ENCODE measurements at regions not wholly inside any gene's neighbourhood (a gene's known extent, or its start where the extent isn't known, plus 50 kb on each side); places are given as distances from the start of the nearest gene placed in this dataset.
A peak's percentile ranks its signal among the peaks of the same experiment; 100 is the strongest.

- Histone ChIP-seq H3K79me2 (ENCODE audit: insufficient read depth, low read length) (no peaks in the 10 kb centered on the region), H3K27me3 (ENCODE audit: insufficient read depth, low read length) (no peaks in the 10 kb centered on the region), H3K9me3 (ENCODE audit: insufficient read depth, low read depth, low read length) (no peaks in the 10 kb centered on the region), H2AFZ (ENCODE audit: low read depth, low read length) (no peak overlapping the region), H3K4me2 (ENCODE audit: low read length) (no peak overlapping the region), H3K27ac (ENCODE audit: low read depth, low read length) (no peak overlapping the region), H3K4me1 (ENCODE audit: insufficient read depth, low read length) (peaks cover 4% of the 10 kb centered on the region), H3K36me3 (ENCODE audit: insufficient read depth, low read length) (no peaks in the 10 kb centered on the region), H4K20me1 (ENCODE audit: insufficient read depth, low read length) (no peaks in the 10 kb centered on the region), H3K9ac (ENCODE audit: low read length) (no peak overlapping the region), H3K4me3 (ENCODE audit: insufficient read depth, low read depth, low read length) (no peak overlapping the region)
- TF ChIP-seq CTCF (IDR thresholded peaks at IDR 0.05; ENCODE audit: insufficient read depth, low read depth, low read length) (no peak), EZH2 (IDR thresholded peaks at IDR 0.05; ENCODE audit: insufficient read depth, low read length) (no peak)
- Mint-ChIP-seq H3K27ac (ENCODE audit: unreplicated experiment) (no peak overlapping the region), H3K36me3 (ENCODE audit: low read depth, unreplicated experiment) (no peaks in the 10 kb centered on the region), H3K4me1 (ENCODE audit: low read depth, unreplicated experiment) (peaks cover 6% of the 10 kb centered on the region), H3K9me3 (ENCODE audit: unreplicated experiment) (peaks cover 2% of the 10 kb centered on the region), H3K27me3 (ENCODE audit: low read depth, unreplicated experiment) (no peaks in the 10 kb centered on the region), H3K4me3 (ENCODE audit: unreplicated experiment) (no peak overlapping the region)
- no peak for FAIRE-seq
- no peak for DNase-seq (ENCODE audit: low read depth)
Observed at GRCh38 chr6:79378957-79379356, 144.5 kb upstream of the HMGN3 start.

GRCh38 chr6:79377888-79378348 lies 143.4 kb upstream of the HMGN3 start:
- Mint-ChIP-seq H3K36me3 (ENCODE audit: low read depth, unreplicated experiment) (no peaks in the 10 kb centered on the region), H3K4me1 (ENCODE audit: low read depth, unreplicated experiment) (peaks cover 6% of the 10 kb centered on the region), H3K4me3 (ENCODE audit: unreplicated experiment) (no peak overlapping the region), H3K27ac (ENCODE audit: unreplicated experiment) (no peak overlapping the region), H3K27me3 (ENCODE audit: low read depth, unreplicated experiment) (no peaks in the 10 kb centered on the region), H3K9me3 (ENCODE audit: unreplicated experiment) (peaks cover 2% of the 10 kb centered on the region)
- Histone ChIP-seq H3K9me3 (ENCODE audit: insufficient read depth, low read depth, low read length) (no peaks in the 10 kb centered on the region), H2AFZ (ENCODE audit: low read depth, low read length) (no peak overlapping the region), H3K4me2 (ENCODE audit: low read length) (peak overlapping the region; percentile 22), H3K9ac (ENCODE audit: low read length) (no peak overlapping the region), H3K27me3 (ENCODE audit: insufficient read depth, low read length) (no peaks in the 10 kb centered on the region), H4K20me1 (ENCODE audit: insufficient read depth, low read length) (no peaks in the 10 kb centered on the region), H3K27ac (ENCODE audit: low read depth, low read length) (no peak overlapping the region), H3K79me2 (ENCODE audit: insufficient read depth, low read length) (no peaks in the 10 kb centered on the region), H3K4me1 (ENCODE audit: insufficient read depth, low read length) (peaks cover 4% of the 10 kb centered on the region), H3K36me3 (ENCODE audit: insufficient read depth, low read length) (no peaks in the 10 kb centered on the region), H3K4me3 (ENCODE audit: insufficient read depth, low read depth, low read length) (no peak overlapping the region)
- DNase-seq (ENCODE audit: low read depth) (no peak), FAIRE-seq (no peak)
- TF ChIP-seq CTCF (IDR thresholded peaks at IDR 0.05; ENCODE audit: insufficient read depth, low read depth, low read length) (no peak), EZH2 (IDR thresholded peaks at IDR 0.05; ENCODE audit: insufficient read depth, low read length) (no peak)

GRCh38 chr6:79377047-79377446 lies 142.6 kb upstream of the HMGN3 start:
- Histone ChIP-seq H4K20me1 (ENCODE audit: insufficient read depth, low read length) (no peaks in the 10 kb centered on the region), H3K9ac (ENCODE audit: low read length) (no peak overlapping the region), H3K36me3 (ENCODE audit: insufficient read depth, low read length) (no peaks in the 10 kb centered on the region), H3K79me2 (ENCODE audit: insufficient read depth, low read length) (no peaks in the 10 kb centered on the region), H2AFZ (ENCODE audit: low read depth, low read length) (no peak overlapping the region), H3K9me3 (ENCODE audit: insufficient read depth, low read depth, low read length) (no peaks in the 10 kb centered on the region), H3K27me3 (ENCODE audit: insufficient read depth, low read length) (no peaks in the 10 kb centered on the region), H3K27ac (ENCODE audit: low read depth, low read length) (no peak overlapping the region), H3K4me1 (ENCODE audit: insufficient read depth, low read length) (peaks cover 4% of the 10 kb centered on the region), H3K4me2 (ENCODE audit: low read length) (no peak overlapping the region), H3K4me3 (ENCODE audit: insufficient read depth, low read depth, low read length) (no peak overlapping the region)
- DNase-seq (ENCODE audit: low read depth) (peak; percentile 8), FAIRE-seq (no peak)
- Mint-ChIP-seq H3K4me1 (ENCODE audit: low read depth, unreplicated experiment) (peaks cover 6% of the 10 kb centered on the region), H3K36me3 (ENCODE audit: low read depth, unreplicated experiment) (no peaks in the 10 kb centered on the region), H3K27ac (ENCODE audit: unreplicated experiment) (no peak overlapping the region), H3K9me3 (ENCODE audit: unreplicated experiment) (peaks cover 1% of the 10 kb centered on the region), H3K27me3 (ENCODE audit: low read depth, unreplicated experiment) (no peaks in the 10 kb centered on the region), H3K4me3 (ENCODE audit: unreplicated experiment) (no peak overlapping the region)
- TF ChIP-seq CTCF (IDR thresholded peaks at IDR 0.05; ENCODE audit: insufficient read depth, low read depth, low read length) (no peak), EZH2 (IDR thresholded peaks at IDR 0.05; ENCODE audit: insufficient read depth, low read length) (no peak)

Data from astrocyte (in vitro differentiated cells and primary cell).